Stimulated activated memory B cell treated with anti-CD40 and anti-IgM and Interleukin-4, amounts not matched to agents 10 μg/mL and 1 μg/mL and 100 μg/mL, for 72 hours (primary cell): ENCODE measurements at regions not wholly inside any gene's neighbourhood (a gene's known extent, or its start where the extent isn't known, plus 50 kb on each side); places are given as distances from the start of the nearest gene placed in this dataset.

Experiments
- ATAC-seq: fragments of 150-1000 bp; cut with Tn5 transposase; 2 replicates; pipeline ENCODE4 v1.10.0; 2021
- H3K27ac Mint-ChIP-seq: one replicate; pipeline ENCODE4 v1.8.0; 2022; ENCODE audit warnings: mild to moderate bottlenecking, mixed read lengths
- H3K27me3 Mint-ChIP-seq: one replicate; pipeline ENCODE4 v1.8.0; 2022; ENCODE audit warnings: mixed read lengths
- H3K36me3 Mint-ChIP-seq: one replicate; pipeline ENCODE4 v1.8.0; 2022; ENCODE audit warnings: mixed read lengths
- H3K4me1 Mint-ChIP-seq: one replicate; pipeline ENCODE4 v1.8.0; 2022; ENCODE audit warnings: mixed read lengths
- H3K4me3 Mint-ChIP-seq: one replicate; pipeline ENCODE4 v1.8.0; 2022; ENCODE audit warnings: mild to moderate bottlenecking, moderate library complexity, mixed read lengths
- H3K9me3 Mint-ChIP-seq: one replicate; pipeline ENCODE4 v1.8.0; 2022; ENCODE audit warnings: mixed read lengths

- ATAC-seq, result no peak
- Mint-ChIP-seq H3K36me3 (no peaks in the 10 kb centered on the region), H3K27ac (no peak overlapping the region), H3K27me3 (peaks cover 21% of the 10 kb centered on the region), H3K4me1 (peaks cover 14% of the 10 kb centered on the region), H3K9me3 (no peaks in the 10 kb centered on the region), H3K4me3 (no peak overlapping the region)
These were observed 51.8 kb upstream of the IGLL5 start for GRCh38 chr22:22835771-22836291.

- ATAC-seq, result no peak
- Mint-ChIP-seq H3K9me3 (no peaks in the 10 kb centered on the region), H3K4me3 (no peak overlapping the region), H3K36me3 (no peaks in the 10 kb centered on the region), H3K27me3 (peaks cover 18% of the 10 kb centered on the region), H3K27ac (no peak overlapping the region), H3K4me1 (peaks cover 14% of the 10 kb centered on the region)
These were observed 51.0 kb upstream of the IGLL5 start for GRCh38 chr22:22836635-22837034.
